Osteoblast (primary cell): ENCODE measurements at regions not wholly inside any gene's neighbourhood (a gene's known extent, or its start where the extent isn't known, plus 50 kb on each side); places are given as distances from the start of the nearest gene placed in this dataset.

Experiments used
- DNase-seq: peaks from one replicate; pipeline ENCODE4 v3.0.0; 2011; ENCODE audit warnings: low spot score, mixed read lengths; ENCODE audit not compliant: insufficient read length; ENCODE audit errors: missing footprints
- H2AFZ ChIP-seq: 2 replicates; pipeline ENCODE4 v1.6.0; 2011; ENCODE audit warnings: mild to moderate bottlenecking, low read length
- H3K27ac ChIP-seq: 2 replicates; pipeline ENCODE4 v1.5.1; 2011; ENCODE audit warnings: mild to moderate bottlenecking, low read depth, low read length, moderate library complexity
- H3K27me3 ChIP-seq: 2 replicates; pipeline ENCODE4 v1.6.0; 2012; ENCODE audit warnings: mild to moderate bottlenecking, control low read depth, inconsistent platforms, low read length, moderate library complexity; ENCODE audit not compliant: insufficient read depth
- H3K36me3 ChIP-seq: 2 replicates; pipeline ENCODE4 v1.5.1; 2011; ENCODE audit warnings: mild to moderate bottlenecking, low read length, control low read depth, moderate library complexity; ENCODE audit not compliant: insufficient read depth
- H3K4me1 ChIP-seq: 2 replicates; pipeline ENCODE4 v1.5.1; 2011; ENCODE audit warnings: mild to moderate bottlenecking, low read length, control low read depth, moderate library complexity; ENCODE audit not compliant: insufficient read depth
- H3K4me2 ChIP-seq: 2 replicates; pipeline ENCODE4 v1.6.0; 2011; ENCODE audit warnings: mild to moderate bottlenecking, low read length; ENCODE audit not compliant: insufficient read depth
- H3K4me3 ChIP-seq: fragments of 200-600 bp; sonication (generic); 3 replicates; pipeline ENCODE4 v1.5.1; 2012; ENCODE audit warnings: mild to moderate bottlenecking, low read length, inconsistent platforms; ENCODE audit not compliant: insufficient read depth
- H3K79me2 ChIP-seq: 2 replicates; pipeline ENCODE4 v1.6.0; 2012; ENCODE audit warnings: mild to moderate bottlenecking, low read length, control low read depth, inconsistent platforms; ENCODE audit not compliant: insufficient read depth
- H3K9me3 ChIP-seq: 2 replicates; pipeline ENCODE4 v1.5.1; 2011; ENCODE audit warnings: low read depth, low read length, control low read depth
- H4K20me1 ChIP-seq: 2 replicates; pipeline ENCODE4 v1.6.0; 2012; ENCODE audit warnings: mild to moderate bottlenecking, low read length, control low read depth; ENCODE audit not compliant: insufficient read depth
- CTCF ChIP-seq: IDR thresholded peaks from 2 replicates; pipeline ENCODE4 v1.5.1; 2011; ENCODE audit warnings: mild to moderate bottlenecking, low read depth, low read length, moderate library complexity; ENCODE audit errors: extremely low read depth

DNA sequence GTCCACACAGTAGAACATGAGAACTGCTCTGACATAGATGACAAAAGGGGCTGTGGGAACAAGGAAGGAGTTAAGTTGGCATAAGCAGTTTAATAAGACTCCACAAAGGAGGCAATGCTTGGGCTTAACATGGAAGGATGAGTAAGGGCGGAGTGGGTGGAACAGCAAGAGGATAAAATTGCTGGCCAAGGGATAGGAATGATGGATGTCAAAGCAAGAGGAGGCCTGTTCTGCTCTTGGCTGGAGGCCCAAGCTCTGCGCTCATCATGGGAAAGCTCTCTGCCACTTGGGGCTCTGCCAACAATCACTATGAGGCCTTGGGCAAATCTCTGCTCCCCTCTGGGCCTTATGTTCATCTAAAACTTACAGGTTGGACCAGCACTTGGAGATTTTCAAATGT lies 98.3 kb upstream of the CAMK1G start:
- H4K20me1 ChIP-seq = no peaks in the 10 kb centered on the region
- no peaks in the 10 kb centered on the region for H3K9me3 ChIP-seq
- no peak overlapping the region for H3K27ac ChIP-seq
- DNase-seq = peak; percentile 44
- no peaks in the 10 kb centered on the region for H3K27me3 ChIP-seq
- TF ChIP-seq CTCF = no peak
- peaks cover 5% of the 10 kb centered on the region for H3K4me1 ChIP-seq
- no peak overlapping the region for H3K4me2 ChIP-seq
- H2AFZ ChIP-seq = no peak overlapping the region
- H3K36me3 ChIP-seq = no peaks in the 10 kb centered on the region
- no peak overlapping the region for H3K4me3 ChIP-seq
- no peaks in the 10 kb centered on the region for H3K79me2 ChIP-seq

- peaks cover under 1% of the 10 kb centered on the region for H3K27me3 ChIP-seq
- DNase-seq = no peak
- H3K27ac ChIP-seq = no peak overlapping the region
- H3K4me1 ChIP-seq = peaks cover 5% of the 10 kb centered on the region
- no peaks in the 10 kb centered on the region for H4K20me1 ChIP-seq
- H3K79me2 ChIP-seq = no peaks in the 10 kb centered on the region
- H3K4me3 ChIP-seq = no peak overlapping the region
- no peaks in the 10 kb centered on the region for H3K9me3 ChIP-seq
- TF ChIP-seq CTCF = no peak
- no peak overlapping the region for H2AFZ ChIP-seq
- no peak overlapping the region for H3K4me2 ChIP-seq
- no peaks in the 10 kb centered on the region for H3K36me3 ChIP-seq
Measured at GRCh38 chr1:209485751-209486150, 97.8 kb upstream of the CAMK1G start.

DNA sequence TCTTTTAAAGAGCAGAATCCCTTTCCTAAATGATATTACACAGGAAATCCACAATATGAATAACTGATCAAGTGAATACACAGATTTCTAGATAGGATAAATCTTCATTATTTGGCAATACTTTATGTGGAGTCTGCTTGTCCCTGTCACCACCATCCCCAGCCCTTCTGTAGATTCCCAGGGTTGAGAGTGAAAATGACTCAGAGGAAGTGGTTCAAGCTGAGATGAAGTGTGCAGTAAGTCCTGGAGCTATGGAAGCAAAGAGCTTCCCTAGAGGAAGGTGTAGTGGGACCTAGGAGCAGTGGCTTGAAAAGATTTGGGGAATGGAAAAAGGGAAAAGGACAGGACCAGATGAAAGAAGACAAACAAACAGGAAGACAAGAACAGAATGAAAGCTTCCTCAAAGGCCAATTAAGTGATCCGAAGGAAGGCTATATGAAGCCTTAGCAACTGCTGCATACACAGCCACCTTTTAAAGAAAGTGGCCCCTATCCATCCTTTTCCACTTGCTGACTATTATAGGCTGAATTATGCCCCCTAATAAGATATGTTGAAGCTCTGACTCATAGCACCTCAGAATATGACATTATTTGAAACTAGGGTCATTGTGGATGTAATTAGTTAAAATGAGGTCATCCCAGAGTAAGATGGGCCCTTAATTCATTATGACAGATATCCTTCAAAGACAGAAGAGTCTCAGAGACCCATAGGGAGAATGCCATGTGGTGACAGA lies 96.5 kb upstream of the CAMK1G start:
- no peak overlapping the region for H3K4me3 ChIP-seq
- H3K36me3 ChIP-seq = no peaks in the 10 kb centered on the region
- DNase-seq = no peak
- H3K79me2 ChIP-seq = no peaks in the 10 kb centered on the region
- no peak overlapping the region for H2AFZ ChIP-seq
- H4K20me1 ChIP-seq = no peaks in the 10 kb centered on the region
- H3K4me2 ChIP-seq = no peak overlapping the region
- no peaks in the 10 kb centered on the region for H3K9me3 ChIP-seq
- TF ChIP-seq CTCF = no peak
- peaks cover 5% of the 10 kb centered on the region for H3K4me1 ChIP-seq
- peaks cover 6% of the 10 kb centered on the region for H3K27me3 ChIP-seq
- H3K27ac ChIP-seq = no peak overlapping the region

DNA sequence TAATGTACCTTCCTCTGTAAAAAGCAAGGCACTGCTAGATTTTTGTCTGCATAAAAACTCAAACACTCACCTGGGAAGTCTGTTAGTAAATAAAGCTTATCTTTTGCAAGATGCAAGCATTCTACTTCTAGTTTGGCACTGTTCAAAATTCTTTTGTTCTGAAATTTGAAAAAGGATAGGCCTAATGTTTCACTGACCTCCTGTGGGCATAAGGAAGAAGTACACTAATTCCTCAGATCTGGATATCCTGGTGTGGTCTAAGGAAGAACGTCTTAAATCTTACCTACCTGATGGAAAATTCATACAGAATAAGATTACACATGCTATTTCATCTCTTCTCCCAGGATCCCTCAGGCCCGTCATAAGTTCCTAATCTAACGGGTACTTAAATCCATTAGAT lies 93.5 kb upstream of the CAMK1G start:
- Histone ChIP-seq H3K4me3 (no peak overlapping the region), H3K36me3 (no peaks in the 10 kb centered on the region), H2AFZ (no peak overlapping the region), H3K4me1 (peaks cover 5% of the 10 kb centered on the region), H3K9me3 (no peaks in the 10 kb centered on the region), H3K4me2 (no peak overlapping the region), H4K20me1 (no peaks in the 10 kb centered on the region), H3K27ac (no peak overlapping the region), H3K27me3 (peaks cover 6% of the 10 kb centered on the region), H3K79me2 (no peaks in the 10 kb centered on the region)
- TF ChIP-seq CTCF = peak; percentile 61
- peak; percentile 45 for DNase-seq
